Mucosa of descending colon (tissue), 3 donors: ENCODE measurements at regions not wholly inside any gene's neighbourhood (a gene's known extent, or its start where the extent isn't known, plus 50 kb on each side); places are given as distances from the start of the nearest gene placed in this dataset.
"Not testable (repeated sequence)": the region's sequence is repeated elsewhere in the genome, so short reads cannot be mapped to it uniquely, and the experiment has no call there.

Experiments used
- ATAC-seq: fragments of 200-7000 bp; cut with Tn5 transposase; one replicate; pipeline ENCODE4 v1.9.1; 2020; ENCODE audit warnings: mild to moderate bottlenecking, moderate library complexity
- DNase-seq, 3 donors: peaks; one replicate each; pipeline ENCODE4 v3.0.0-alpha.2; 2020
- H3K36me3 ChIP-seq: fragments of 200-600 bp; one replicate; pipeline ENCODE4 v1.8.0; 2021; ENCODE audit warnings: low read depth, mild to moderate bottlenecking
- H3K4me1 ChIP-seq: fragments of 200-600 bp; one replicate; pipeline ENCODE4 v1.8.0; 2021; ENCODE audit warnings: low read depth, mild to moderate bottlenecking
- H3K4me3 ChIP-seq: fragments of 200-600 bp; one replicate; pipeline ENCODE4 v1.8.0; 2021; ENCODE audit warnings: mild to moderate bottlenecking
- H3K9me3 ChIP-seq: fragments of 200-600 bp; one replicate; pipeline ENCODE4 v1.8.0; 2021; ENCODE audit warnings: mild to moderate bottlenecking
- intact Hi-C, 2 donors: fragments of 100-400 bp; cut with DNase I in 1 of 2; cut with micrococcal nuclease in 1 of 2; formaldehyde crosslinking; loops; one replicate each; pipeline versions ENCODE4 v1.11.0 to v1.11.1; 2022; cut with DNase I, micrococcal nuclease
- donor health status: DM: no; HTN: no; CAD: no; lungs with moderate emphysema.
- donor health status: DM: no; HTN: no; CAD: no.
- donor health status: DM: no; HTN: yes; CAD: no.

DNA sequence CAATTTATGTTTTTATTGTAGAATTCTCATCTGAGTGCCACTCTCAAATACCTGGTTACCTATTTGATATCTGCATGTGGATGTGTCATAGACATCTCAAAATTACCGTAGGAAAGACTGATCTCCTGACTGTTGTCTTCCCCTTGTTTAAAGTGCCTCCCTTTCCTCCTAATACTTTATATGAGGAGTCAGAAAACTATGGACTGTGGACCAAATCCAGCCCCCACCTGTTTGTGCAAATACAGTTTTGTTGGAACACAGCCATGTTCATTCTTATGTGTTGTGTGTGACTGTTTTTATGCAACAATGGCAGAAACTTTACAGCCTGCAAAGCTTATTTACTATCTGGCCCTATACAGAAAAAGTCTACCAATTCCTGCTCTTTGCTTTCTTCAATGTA lies 150.6 kb downstream of the NBPF8 start:
- intact Hi-C loops, H3K4me3 ChIP-seq: not testable (repeated sequence)
- peak; percentile 80 for ATAC-seq

GRCh38 chr1:120567620-120568019 lies 152.8 kb downstream of the NBPF8 start:
- H3K4me3 ChIP-seq, intact Hi-C loops, DNase-seq, H3K36me3 ChIP-seq, H3K4me1 ChIP-seq, H3K9me3 ChIP-seq: not testable (repeated sequence)
- peak; percentile 26 for ATAC-seq

More for the DNA sequence above, 150.6 kb downstream of the NBPF8 start:
- DNase-seq, H3K4me1 ChIP-seq, H3K36me3 ChIP-seq, H3K9me3 ChIP-seq: not testable (repeated sequence)

- ATAC-seq, DNase-seq, H3K36me3 ChIP-seq, H3K4me3 ChIP-seq, intact Hi-C loops, H3K9me3 ChIP-seq, H3K4me1 ChIP-seq: not testable (repeated sequence)
Measured at GRCh38 chr1:120575201-120575600, 148.5 kb upstream of the NBPF26 start.

DNA sequence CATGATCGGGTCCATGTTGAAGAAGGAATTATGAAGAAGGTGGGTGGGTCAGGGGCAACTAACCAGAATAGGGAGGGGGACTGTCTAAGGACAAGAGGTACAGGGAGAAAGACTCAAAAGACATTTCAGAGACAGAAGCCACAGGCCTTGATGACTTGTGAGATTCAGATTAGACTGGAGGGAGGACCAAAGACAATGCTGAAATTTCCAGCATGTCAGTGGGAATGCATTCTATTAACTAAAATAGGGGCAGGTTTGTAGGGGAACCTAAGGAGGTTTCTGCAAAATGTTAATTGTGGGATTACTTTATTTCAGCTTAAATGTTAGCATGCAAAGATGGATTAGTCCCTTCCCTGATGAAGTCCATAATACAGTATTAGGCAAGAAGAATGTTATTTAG lies 141.6 kb upstream of the NBPF26 start:
- H3K4me3 ChIP-seq, DNase-seq, H3K9me3 ChIP-seq, intact Hi-C loops, H3K4me1 ChIP-seq, ATAC-seq, H3K36me3 ChIP-seq: not testable (repeated sequence)

DNA sequence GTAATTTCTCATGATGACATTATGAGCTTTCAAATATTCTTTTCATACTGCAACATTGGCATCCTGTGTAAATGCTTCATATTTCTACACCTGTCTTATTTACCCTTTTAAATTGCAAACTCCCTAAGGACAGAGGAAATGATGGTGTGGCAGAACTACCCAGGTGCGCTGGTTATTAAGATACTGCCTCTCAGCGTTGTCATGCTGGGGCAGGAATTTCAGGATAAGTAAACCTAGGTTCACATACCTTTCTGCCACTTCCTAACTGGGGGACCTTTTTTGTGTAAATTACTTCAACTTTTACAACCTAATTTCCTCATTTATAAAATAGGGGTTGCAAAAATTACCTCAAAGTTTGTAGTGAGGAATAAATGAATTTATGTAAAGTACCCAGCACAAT lies 137.7 kb upstream of the NBPF26 start:
- H3K4me1 ChIP-seq, intact Hi-C loops, ATAC-seq, H3K9me3 ChIP-seq, H3K4me3 ChIP-seq, H3K36me3 ChIP-seq, DNase-seq: not testable (repeated sequence)

DNA sequence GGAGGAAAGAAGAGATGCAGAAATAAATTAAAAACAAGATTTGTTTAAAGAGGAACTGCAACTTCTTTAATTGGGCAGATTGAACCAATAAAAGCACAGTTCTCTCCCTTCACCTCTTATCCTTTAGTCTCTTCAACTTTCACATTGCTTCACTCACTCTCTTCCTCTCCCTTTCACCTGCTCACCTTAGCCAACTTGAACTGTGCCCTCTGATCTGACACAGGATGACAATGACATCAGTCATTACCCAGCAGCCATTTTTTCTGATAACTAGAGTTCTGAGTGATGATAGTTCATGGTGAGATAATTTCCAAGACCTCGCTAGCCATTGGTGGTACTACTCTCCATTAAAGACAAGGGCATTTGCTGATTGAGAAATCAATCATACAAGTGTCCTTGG lies 134.9 kb upstream of the NBPF26 start:
- peak; percentile 26 for ATAC-seq
- not testable (repeated sequence) for DNase-seq

GRCh38 chr1:120591774-120592173 lies 132.0 kb upstream of the NBPF26 start:
- DNase-seq, H3K4me1 ChIP-seq, H3K4me3 ChIP-seq, H3K9me3 ChIP-seq, intact Hi-C loops, ATAC-seq, H3K36me3 ChIP-seq: not testable (repeated sequence)

More for the DNA sequence above, 134.9 kb upstream of the NBPF26 start:
- H3K9me3 ChIP-seq, intact Hi-C loops, H3K4me1 ChIP-seq, H3K4me3 ChIP-seq, H3K36me3 ChIP-seq: not testable (repeated sequence)

- intact Hi-C loops, H3K9me3 ChIP-seq, H3K4me1 ChIP-seq, DNase-seq, H3K4me3 ChIP-seq, H3K36me3 ChIP-seq: not testable (repeated sequence)
- ATAC-seq: peak; percentile 52
Measured at GRCh38 chr1:120592943-120593342, 130.8 kb upstream of the NBPF26 start.

GRCh38 chr1:120593648-120594047 lies 130.1 kb upstream of the NBPF26 start:
- DNase-seq, intact Hi-C loops, H3K4me3 ChIP-seq, H3K36me3 ChIP-seq, H3K4me1 ChIP-seq, H3K9me3 ChIP-seq: not testable (repeated sequence)
- peak; percentile 38 for ATAC-seq

DNA sequence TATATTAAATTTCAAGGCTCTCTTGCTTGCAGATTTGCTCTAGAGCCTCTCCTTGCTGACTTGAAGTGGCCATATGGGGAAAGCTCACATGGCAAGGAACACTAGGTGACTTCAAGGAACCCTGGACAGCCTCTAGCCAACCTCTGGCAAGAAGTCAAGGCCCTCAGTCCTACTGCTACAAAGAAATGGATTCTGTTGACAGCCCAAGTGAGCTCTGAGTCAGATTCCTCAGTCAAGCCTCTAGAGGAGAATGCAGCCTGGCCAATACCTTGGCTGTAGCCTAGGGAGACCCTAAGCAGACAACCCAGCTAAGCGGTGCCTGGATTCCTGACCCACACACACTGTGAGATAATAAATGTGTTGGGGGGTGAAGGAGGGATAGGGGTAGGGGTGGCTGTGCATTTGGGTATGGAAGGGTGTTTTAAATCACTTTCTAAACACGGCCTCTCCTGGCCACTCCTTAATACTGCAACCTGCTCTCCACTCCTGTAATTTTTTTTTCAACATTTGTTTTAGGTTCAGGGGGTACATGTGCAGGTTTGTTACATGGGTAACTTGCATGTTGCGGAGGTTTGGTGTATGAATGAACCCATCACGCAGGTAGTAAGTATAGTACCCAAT lies 125.3 kb upstream of the NBPF26 start:
- H3K4me3 ChIP-seq, ATAC-seq, intact Hi-C loops, H3K9me3 ChIP-seq, DNase-seq, H3K4me1 ChIP-seq, H3K36me3 ChIP-seq: not testable (repeated sequence)

DNA sequence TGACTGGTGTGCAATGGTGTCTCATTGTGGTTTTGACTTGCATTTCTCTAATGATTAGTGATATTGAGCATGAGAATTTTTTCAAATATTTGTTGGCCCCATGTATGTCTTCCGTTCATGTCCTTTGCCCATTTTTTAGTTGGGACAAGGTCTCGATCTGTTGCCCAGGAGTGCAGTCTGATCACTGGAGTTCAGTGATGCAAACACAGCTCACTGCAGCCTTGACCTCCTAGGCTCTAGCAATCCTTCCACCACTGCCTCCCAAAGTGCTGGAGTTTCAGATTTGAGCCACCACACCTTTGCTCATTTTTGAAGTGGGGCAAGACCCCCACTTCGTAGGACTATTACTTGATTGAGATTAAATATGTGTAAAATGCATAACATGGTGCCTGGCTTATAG lies 124.2 kb upstream of the NBPF26 start:
- H3K9me3 ChIP-seq, H3K4me3 ChIP-seq, DNase-seq, intact Hi-C loops, ATAC-seq, H3K4me1 ChIP-seq, H3K36me3 ChIP-seq: not testable (repeated sequence)

- DNase-seq, intact Hi-C loops, ATAC-seq: not testable (repeated sequence)
Measured at GRCh38 chr1:120600442-120601041, 123.2 kb upstream of the NBPF26 start.

GRCh38 chr1:120607882-120608281 lies 115.9 kb upstream of the NBPF26 start:
- H3K9me3 ChIP-seq, ATAC-seq, H3K36me3 ChIP-seq, H3K4me3 ChIP-seq, DNase-seq, H3K4me1 ChIP-seq, intact Hi-C loops: not testable (repeated sequence)

More at GRCh38 chr1:120600442-120601041, 123.2 kb upstream of the NBPF26 start:
- not testable (repeated sequence) for H3K9me3 ChIP-seq, H3K4me3 ChIP-seq, H3K4me1 ChIP-seq, H3K36me3 ChIP-seq

DNA sequence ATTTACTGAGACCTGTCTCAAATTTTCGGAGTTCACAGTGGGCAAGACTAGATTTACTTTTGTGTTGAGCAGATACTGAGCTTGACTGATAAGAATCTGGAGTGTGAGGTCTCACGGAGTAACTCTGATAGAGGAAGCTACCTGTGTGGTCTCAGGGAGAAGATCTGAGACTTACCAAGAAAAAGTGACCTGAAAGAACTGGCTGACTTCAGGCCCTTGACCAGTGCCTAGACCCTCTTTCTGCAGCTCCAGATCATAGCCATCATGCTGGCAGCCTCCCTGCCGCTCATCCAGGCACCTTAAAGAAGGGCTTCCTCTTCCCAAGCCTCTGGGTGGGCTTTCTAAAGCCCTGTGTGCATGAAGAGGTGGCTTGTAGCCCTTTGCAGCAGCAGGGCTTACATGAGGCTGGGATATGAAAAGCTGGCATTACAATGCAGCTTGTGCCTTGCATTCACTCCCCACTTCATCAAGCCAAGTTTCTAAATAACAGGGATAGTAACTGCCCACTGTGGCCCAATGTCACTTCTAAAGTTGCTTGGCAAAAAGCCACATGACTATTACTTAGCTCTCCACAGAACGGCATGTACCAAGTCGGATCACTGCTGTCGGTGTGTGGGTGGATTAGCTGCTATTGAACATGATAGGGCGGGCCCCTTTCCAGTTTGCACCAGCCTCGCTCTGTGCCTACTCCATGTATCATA lies 115.3 kb upstream of the NBPF26 start:
- H3K4me1 ChIP-seq, H3K36me3 ChIP-seq, DNase-seq, H3K9me3 ChIP-seq, H3K4me3 ChIP-seq, intact Hi-C loops: not testable (repeated sequence)
- ATAC-seq: peak; percentile 97
